ENCODE measurements at regions not wholly inside any gene's neighbourhood (a gene's known extent, or its start where the extent isn't known, plus 50 kb on each side); places are given as distances from the start of the nearest gene placed in this dataset.

DNA sequence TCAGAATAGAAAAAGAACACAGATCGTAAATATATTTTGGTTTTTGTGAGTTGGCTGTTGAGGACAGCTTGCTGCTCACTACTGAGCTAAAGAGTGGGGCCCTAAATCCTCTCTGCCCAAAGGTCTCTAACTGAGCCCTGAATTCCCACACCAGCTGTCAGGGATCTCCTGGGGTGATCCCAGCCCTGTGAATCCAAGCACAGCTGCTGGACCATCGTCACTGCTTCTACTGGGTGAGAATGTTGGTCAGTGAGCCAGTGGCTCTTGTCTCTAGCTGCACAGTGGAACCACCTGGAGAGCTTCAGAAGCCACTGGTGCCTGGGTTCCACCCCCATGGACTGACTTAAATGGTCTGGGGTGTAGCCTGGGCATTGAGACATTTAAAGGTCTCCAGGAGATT, 90.5 kb upstream of the IL12A start:
- H3K4me2 ChIP-seq (ENCODE audit: low read depth, low read length, poor library complexity, severe bottlenecking), result no peak overlapping the region
- TF ChIP-seq CTCF (IDR thresholded peaks at IDR 0.05; ENCODE audit: insufficient read depth, low read length, poor library complexity, severe bottlenecking) (no peak), EZH2phosphoT487 (conservative IDR thresholded peaks at IDR 0.05; ENCODE audit: low read length) (no peak)
- no peak overlapping the region for H3K9ac ChIP-seq (ENCODE audit: low read length)
- H3K36me3 ChIP-seq (ENCODE audit: low read length), result no peaks in the 10 kb centered on the region
- H3K79me2 ChIP-seq (ENCODE audit: insufficient read depth, low read length), result no peaks in the 10 kb centered on the region
- H3K27ac ChIP-seq (ENCODE audit: low read depth, low read length), result no peak overlapping the region
- no peaks in the 10 kb centered on the region for H3K27me3 ChIP-seq (ENCODE audit: low read length)
- H3K4me3 ChIP-seq (ENCODE audit: insufficient read depth, low read length, poor library complexity, severe bottlenecking), result no peak overlapping the region
- no peaks in the 10 kb centered on the region for H3K9me2 ChIP-seq (replicated peaks; ENCODE audit: insufficient read depth, low read length)
- H2AFZ ChIP-seq (ENCODE audit: low read depth, low read length, severe bottlenecking), result no peak overlapping the region
- H3F3A ChIP-seq (ENCODE audit: insufficient read depth), result no peaks in the 10 kb centered on the region
- H3K9me3 ChIP-seq (ENCODE audit: insufficient read depth, low read length), result no peaks in the 10 kb centered on the region
- no peaks in the 10 kb centered on the region for H4K20me1 ChIP-seq (ENCODE audit: low read depth, low read length)

DNA sequence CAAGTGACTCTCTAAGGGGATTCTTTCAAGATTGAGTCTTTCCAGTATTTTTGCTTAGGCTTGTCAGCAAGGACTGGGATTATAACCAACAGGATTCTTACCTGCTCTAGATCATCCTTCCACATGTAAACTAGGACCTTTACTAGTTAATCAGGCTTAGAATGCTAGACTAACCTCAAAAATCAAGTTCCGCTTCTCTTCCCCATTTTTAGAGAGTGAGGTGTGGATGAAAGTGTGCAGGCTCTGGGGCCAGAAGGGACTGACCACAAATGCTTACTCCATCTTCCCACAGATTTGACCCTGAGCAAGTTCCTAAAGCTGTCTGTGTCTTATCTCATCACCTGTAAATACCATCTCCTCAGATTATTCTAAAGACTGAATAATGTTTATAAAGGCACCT, 89.5 kb upstream of the IL12A start:
- no peaks in the 10 kb centered on the region for H3K9me3 ChIP-seq (ENCODE audit: insufficient read depth, low read length)
- no peak overlapping the region for H3K9ac ChIP-seq (ENCODE audit: low read length)
- H2AFZ ChIP-seq (ENCODE audit: low read depth, low read length, severe bottlenecking), result no peak overlapping the region
- H3K36me3 ChIP-seq (ENCODE audit: low read length), result no peaks in the 10 kb centered on the region
- TF ChIP-seq CTCF (IDR thresholded peaks at IDR 0.05; ENCODE audit: insufficient read depth, low read length, poor library complexity, severe bottlenecking) (no peak), EZH2phosphoT487 (conservative IDR thresholded peaks at IDR 0.05; ENCODE audit: low read length) (no peak)
- H3K79me2 ChIP-seq (ENCODE audit: insufficient read depth, low read length), result no peaks in the 10 kb centered on the region
- H3K27me3 ChIP-seq (ENCODE audit: low read length), result no peaks in the 10 kb centered on the region
- H3F3A ChIP-seq (ENCODE audit: insufficient read depth), result no peaks in the 10 kb centered on the region
- H3K27ac ChIP-seq (ENCODE audit: low read depth, low read length), result no peak overlapping the region
- no peaks in the 10 kb centered on the region for H4K20me1 ChIP-seq (ENCODE audit: low read depth, low read length)
- no peak overlapping the region for H3K4me2 ChIP-seq (ENCODE audit: low read depth, low read length, poor library complexity, severe bottlenecking)
- H3K4me3 ChIP-seq (ENCODE audit: insufficient read depth, low read length, poor library complexity, severe bottlenecking), result no peak overlapping the region
- H3K9me2 ChIP-seq (replicated peaks; ENCODE audit: insufficient read depth, low read length), result no peaks in the 10 kb centered on the region

DNA sequence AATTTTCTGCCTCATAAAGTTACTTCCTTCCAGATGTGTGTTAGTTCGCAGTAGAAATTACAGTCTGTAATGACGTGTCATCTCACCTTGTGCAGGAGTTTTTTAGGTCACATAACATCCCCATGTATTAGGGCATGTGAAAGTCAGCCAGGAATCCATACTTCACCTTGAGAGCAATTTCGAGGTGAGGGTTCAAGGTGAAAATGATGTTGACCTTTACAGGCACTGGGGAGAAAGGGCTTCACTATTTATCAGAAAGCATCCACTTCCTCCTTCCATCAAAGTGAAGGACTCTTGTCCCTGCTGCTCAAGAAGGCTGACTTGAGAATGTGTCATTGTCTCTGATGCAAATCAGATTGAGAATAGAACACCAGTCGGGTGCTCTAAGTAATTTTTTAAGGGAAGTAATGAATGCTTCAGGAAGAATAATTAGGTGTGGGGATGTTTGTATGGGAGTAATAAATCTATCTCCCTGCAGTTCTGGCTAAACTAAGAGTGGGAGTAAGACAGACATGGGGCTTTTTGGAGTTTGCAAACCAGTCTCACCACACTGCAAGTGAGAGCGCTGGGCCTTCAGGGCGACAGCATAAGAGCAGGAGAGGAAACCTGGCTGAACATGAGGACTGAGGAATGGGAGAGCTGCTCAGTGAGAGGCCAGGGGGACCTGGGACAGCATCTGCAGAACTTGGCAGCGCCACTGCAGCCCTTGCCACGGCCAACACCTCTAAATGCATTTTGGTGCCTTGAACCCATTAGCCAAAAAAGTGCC, 85.9 kb upstream of the IL12A start:
- H3K27ac ChIP-seq (ENCODE audit: low read depth, low read length), result no peak overlapping the region
- no peaks in the 10 kb centered on the region for H3F3A ChIP-seq (ENCODE audit: insufficient read depth)
- no peak overlapping the region for H3K9ac ChIP-seq (ENCODE audit: low read length)
- H3K27me3 ChIP-seq (ENCODE audit: low read length), result no peaks in the 10 kb centered on the region
- H3K79me2 ChIP-seq (ENCODE audit: insufficient read depth, low read length), result no peaks in the 10 kb centered on the region
- no peaks in the 10 kb centered on the region for H3K36me3 ChIP-seq (ENCODE audit: low read length)
- no peaks in the 10 kb centered on the region for H3K9me3 ChIP-seq (ENCODE audit: insufficient read depth, low read length)
- TF ChIP-seq EZH2phosphoT487 (conservative IDR thresholded peaks at IDR 0.05; ENCODE audit: low read length) (no peak), CTCF (IDR thresholded peaks at IDR 0.05; ENCODE audit: insufficient read depth, low read length, poor library complexity, severe bottlenecking) (no peak)
- H3K4me2 ChIP-seq (ENCODE audit: low read depth, low read length, poor library complexity, severe bottlenecking), result no peak overlapping the region
- no peaks in the 10 kb centered on the region for H4K20me1 ChIP-seq (ENCODE audit: low read depth, low read length)
- no peaks in the 10 kb centered on the region for H3K9me2 ChIP-seq (replicated peaks; ENCODE audit: insufficient read depth, low read length)
- H3K4me3 ChIP-seq (ENCODE audit: insufficient read depth, low read length, poor library complexity, severe bottlenecking), result no peak overlapping the region
- H2AFZ ChIP-seq (ENCODE audit: low read depth, low read length, severe bottlenecking), result no peak overlapping the region

All from SU-DHL-6 (cell line).